IgD-negative memory B cell (primary cell): ENCODE measurements at regions not wholly inside any gene's neighbourhood (a gene's known extent, or its start where the extent isn't known, plus 50 kb on each side); places are given as distances from the start of the nearest gene placed in this dataset.
"Not testable (repeated sequence)": the region's sequence is repeated elsewhere in the genome, so short reads cannot be mapped to it uniquely, and the experiment has no call there.

ENCODE experiments used
- H3K27ac Mint-ChIP-seq, 3 donors: one replicate each; pipeline ENCODE4 v1.8.0; 2020 to 2022; ENCODE audit warnings: mild to moderate bottlenecking in 3 of 3, mixed read lengths in 3 of 3, moderate library complexity in 1 of 3
- H3K27me3 Mint-ChIP-seq: one replicate; pipeline ENCODE4 v1.8.0; 2021; ENCODE audit warnings: mixed read lengths
- H3K36me3 Mint-ChIP-seq: one replicate; pipeline ENCODE4 v1.8.0; 2020; ENCODE audit warnings: mild to moderate bottlenecking, mixed read lengths
- H3K4me1 Mint-ChIP-seq, 3 donors: one replicate each; pipeline ENCODE4 v1.8.0; 2020 to 2022; ENCODE audit warnings: mixed read lengths in 3 of 3, mild to moderate bottlenecking in 1 of 3
- H3K4me3 Mint-ChIP-seq, 4 donors: one replicate each; pipeline ENCODE4 v1.8.0; 2020 to 2022; ENCODE audit warnings: mild to moderate bottlenecking in 4 of 4, mixed read lengths in 4 of 4, moderate library complexity in 3 of 4
- H3K9me3 Mint-ChIP-seq, 3 donors: one replicate each; pipeline ENCODE4 v1.8.0; 2020 to 2021; ENCODE audit warnings: mixed read lengths in 3 of 3, mild to moderate bottlenecking in 1 of 3

DNA sequence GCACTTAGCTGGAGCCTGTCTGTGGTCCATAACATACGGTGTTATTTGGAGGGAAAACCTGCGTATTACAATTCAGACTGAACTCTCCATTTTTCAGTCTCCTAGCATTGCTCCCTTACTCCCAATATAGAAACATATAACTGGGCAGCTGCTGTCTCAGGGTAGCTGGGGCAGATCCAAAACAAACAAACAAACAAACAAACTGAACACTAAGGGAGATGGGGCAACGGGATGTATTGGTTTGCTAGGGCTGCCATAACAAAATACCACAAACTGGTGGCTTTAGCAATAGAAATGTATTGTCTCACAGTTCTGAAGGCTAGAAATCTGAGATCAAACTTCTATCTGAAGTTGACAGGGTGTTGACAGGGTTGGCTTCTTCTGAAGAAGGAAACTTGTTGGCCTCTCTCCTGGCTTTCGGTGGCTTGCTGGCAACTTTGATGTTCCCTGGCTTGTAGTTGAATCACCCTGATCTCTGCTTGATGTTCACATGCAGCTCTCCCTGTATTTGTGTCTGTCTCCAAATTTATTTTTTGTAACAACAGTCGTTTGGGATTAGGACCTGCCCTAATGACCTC lies 329.3 kb upstream of the ZNF804A start:
- Mint-ChIP-seq H3K36me3 (no peaks in the 10 kb centered on the region), H3K4me3 (no peak overlapping the region), H3K27ac (no peak overlapping the region), H3K27me3 (no peaks in the 10 kb centered on the region), H3K9me3 (peaks cover 0 to 5% (median 2%) of the 10 kb centered on the region in 3 donors), H3K4me1 (no peaks in the 10 kb centered on the region)

DNA sequence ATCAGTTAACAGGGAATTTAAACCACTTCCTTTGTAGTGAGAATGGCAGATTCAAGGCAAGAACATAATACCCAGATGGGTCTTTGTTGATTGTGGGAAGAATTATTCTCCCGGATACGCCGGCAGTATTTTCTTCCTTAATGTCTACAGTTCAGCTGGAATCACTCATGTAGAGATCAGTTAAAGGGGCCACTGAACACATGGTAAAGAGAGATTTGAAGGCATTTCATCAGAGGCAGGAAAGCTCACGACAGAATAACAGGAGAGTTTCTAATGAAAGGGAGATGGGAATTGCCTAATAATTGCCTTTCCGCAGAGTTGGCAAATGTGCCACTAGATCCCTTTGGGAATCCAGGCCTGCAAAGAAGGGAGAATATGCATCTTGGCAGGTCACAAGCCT lies 327.7 kb upstream of the ZNF804A start:
- Mint-ChIP-seq H3K9me3 (peaks cover 0 to 2% (median 0%) of the 10 kb centered on the region in 3 donors), H3K36me3 (peaks cover 1% of the 10 kb centered on the region), H3K27me3 (no peaks in the 10 kb centered on the region), H3K27ac (no peak overlapping the region), H3K4me1 (no peaks in the 10 kb centered on the region), H3K4me3 (no peak overlapping the region)

- no peaks in the 10 kb centered on the region for H3K27me3 Mint-ChIP-seq
- no peak overlapping the region for H3K27ac Mint-ChIP-seq
- H3K4me3 Mint-ChIP-seq: no peak overlapping the region
- peaks cover 0 to 2% (median 0%) of the 10 kb centered on the region in 3 donors for H3K9me3 Mint-ChIP-seq
- H3K36me3 Mint-ChIP-seq: peaks cover 1% of the 10 kb centered on the region
- H3K4me1 Mint-ChIP-seq: no peaks in the 10 kb centered on the region
Observed at GRCh38 chr2:184272056-184272455, 326.3 kb upstream of the ZNF804A start.

DNA sequence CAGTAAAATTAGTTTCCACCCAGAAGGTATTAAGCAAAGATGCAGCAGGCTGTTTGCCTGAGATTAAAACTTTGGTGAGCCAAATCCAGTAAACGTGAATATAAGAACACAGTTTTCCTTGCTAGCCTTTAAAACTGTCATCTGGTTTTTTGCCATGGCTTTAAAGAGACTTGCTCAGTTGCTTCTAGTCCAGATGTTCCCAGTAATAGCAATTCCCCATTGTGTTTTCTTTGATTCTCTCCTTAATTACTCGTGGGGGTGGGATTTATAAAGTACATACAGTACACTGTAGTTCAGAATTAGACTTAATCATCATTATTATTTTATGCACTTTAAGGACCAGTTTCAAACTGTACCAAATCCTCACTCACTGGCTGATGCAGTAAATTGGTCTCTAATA lies 303.5 kb upstream of the ZNF804A start:
- Mint-ChIP-seq H3K4me1 (peaks cover 0 to 5% (median 0%) of the 10 kb centered on the region in 3 donors), H3K4me3 (no peak overlapping the region), H3K27me3 (no peaks in the 10 kb centered on the region), H3K27ac (no peak overlapping the region), H3K36me3 (no peaks in the 10 kb centered on the region), H3K9me3 (peaks cover 0 to 1% (median 0%) of the 10 kb centered on the region in 3 donors)

GRCh38 chr2:184297085-184297484 lies 301.2 kb upstream of the ZNF804A start:
- Mint-ChIP-seq H3K4me3 (no peak overlapping the region), H3K27ac (no peak overlapping the region), H3K27me3 (no peaks in the 10 kb centered on the region), H3K9me3 (peaks cover 0 to 1% (median 0%) of the 10 kb centered on the region in 3 donors), H3K36me3 (no peaks in the 10 kb centered on the region), H3K4me1 (peaks cover 0 to 5% (median 0%) of the 10 kb centered on the region in 3 donors)

- H3K27me3 Mint-ChIP-seq: no peaks in the 10 kb centered on the region
- H3K4me3 Mint-ChIP-seq: no peak overlapping the region
- no peaks in the 10 kb centered on the region for H3K36me3 Mint-ChIP-seq
- no peaks in the 10 kb centered on the region for H3K4me1 Mint-ChIP-seq
- H3K27ac Mint-ChIP-seq: no peak overlapping the region
- peaks cover 0 to 1% (median 0%) of the 10 kb centered on the region in 3 donors for H3K9me3 Mint-ChIP-seq
Observed at GRCh38 chr2:184302506-184302905, 295.8 kb upstream of the ZNF804A start.

- Mint-ChIP-seq H3K27me3 (no peaks in the 10 kb centered on the region), H3K27ac (no peak overlapping the region), H3K36me3 (no peaks in the 10 kb centered on the region), H3K4me3 (no peak overlapping the region), H3K4me1 (no peaks in the 10 kb centered on the region), H3K9me3 (no peaks in the 10 kb centered on the region)
Observed at GRCh38 chr2:184304006-184304405, 294.3 kb upstream of the ZNF804A start.

DNA sequence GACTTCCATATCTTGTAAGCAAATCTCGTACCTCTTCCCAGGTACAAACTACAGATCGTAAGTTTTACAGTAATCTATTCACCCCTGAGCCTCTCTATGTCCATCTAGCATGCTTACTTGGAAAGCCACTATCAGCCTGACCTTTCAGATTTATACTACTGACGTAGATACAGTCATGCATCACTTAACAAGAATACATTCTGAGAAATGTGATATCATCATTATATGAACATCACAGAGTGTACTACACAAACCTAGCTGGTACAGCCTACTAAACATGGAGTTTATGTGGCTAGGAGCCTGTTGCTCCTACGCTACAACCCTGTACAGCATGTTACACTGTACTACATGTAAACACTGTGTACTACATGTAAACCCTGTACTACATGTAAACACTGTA lies 293.2 kb upstream of the ZNF804A start:
- Mint-ChIP-seq H3K27ac (no peak overlapping the region), H3K4me1 (no peaks in the 10 kb centered on the region), H3K27me3 (no peaks in the 10 kb centered on the region), H3K4me3 (no peak overlapping the region), H3K9me3 (no peaks in the 10 kb centered on the region), H3K36me3 (no peaks in the 10 kb centered on the region)

DNA sequence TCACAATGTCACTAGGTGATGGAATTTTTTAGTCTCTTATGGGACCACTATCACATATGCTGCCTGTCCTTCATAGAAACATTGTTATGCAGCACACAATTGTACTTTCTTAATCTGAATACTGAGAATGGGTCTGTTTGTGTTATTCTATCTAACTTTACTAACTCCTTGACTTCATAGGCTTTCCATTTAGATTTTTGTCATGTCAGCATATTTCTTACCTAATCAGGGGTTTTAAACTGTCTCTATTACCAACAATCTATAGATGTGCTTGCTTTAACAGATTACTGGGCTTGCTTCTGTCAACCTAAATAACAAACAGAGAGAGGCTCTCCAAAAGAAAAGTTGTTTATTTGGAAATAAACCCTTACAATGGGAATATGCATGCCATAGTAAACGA lies 289.6 kb upstream of the ZNF804A start:
- no peak overlapping the region for H3K4me3 Mint-ChIP-seq
- H3K4me1 Mint-ChIP-seq: no peaks in the 10 kb centered on the region
- no peak overlapping the region for H3K27ac Mint-ChIP-seq
- no peaks in the 10 kb centered on the region for H3K9me3 Mint-ChIP-seq
- no peaks in the 10 kb centered on the region for H3K27me3 Mint-ChIP-seq
- no peaks in the 10 kb centered on the region for H3K36me3 Mint-ChIP-seq

- no peaks in the 10 kb centered on the region for H3K36me3 Mint-ChIP-seq
- H3K27ac Mint-ChIP-seq: no peak overlapping the region
- no peak overlapping the region for H3K4me3 Mint-ChIP-seq
- H3K4me1 Mint-ChIP-seq: no peaks in the 10 kb centered on the region
- no peaks in the 10 kb centered on the region for H3K27me3 Mint-ChIP-seq
- H3K9me3 Mint-ChIP-seq: no peaks in the 10 kb centered on the region
Observed at GRCh38 chr2:184312970-184313369, 285.4 kb upstream of the ZNF804A start.

DNA sequence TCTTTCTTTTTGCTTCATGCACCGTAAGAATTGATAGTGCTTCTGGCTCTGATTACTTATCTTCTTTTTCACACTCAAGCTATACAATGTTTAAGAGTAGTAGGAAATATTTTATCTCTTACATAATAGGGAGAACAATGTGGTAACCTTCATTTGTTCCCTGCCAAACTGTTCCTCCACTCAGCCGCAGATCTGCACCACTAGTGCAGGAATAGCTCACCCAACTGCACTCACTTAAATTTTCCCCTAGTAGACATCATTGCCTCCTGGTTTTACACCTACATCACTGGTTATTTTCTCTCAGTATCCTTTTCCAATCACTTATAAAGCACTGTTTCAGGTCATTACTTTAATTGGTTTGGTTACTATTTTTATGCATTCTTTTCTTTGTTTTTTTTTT lies 283.5 kb upstream of the ZNF804A start:
- Mint-ChIP-seq H3K27ac (no peak overlapping the region), H3K27me3 (no peaks in the 10 kb centered on the region), H3K4me3 (no peak overlapping the region), H3K36me3 (no peaks in the 10 kb centered on the region), H3K9me3 (no peaks in the 10 kb centered on the region), H3K4me1 (no peaks in the 10 kb centered on the region)

GRCh38 chr2:184316921-184317320 lies 281.4 kb upstream of the ZNF804A start:
- Mint-ChIP-seq H3K27ac (no peak overlapping the region), H3K4me3 (no peak overlapping the region), H3K27me3 (no peaks in the 10 kb centered on the region), H3K4me1 (no peaks in the 10 kb centered on the region), H3K9me3 (peaks cover 0 to 2% (median 2%) of the 10 kb centered on the region in 3 donors), H3K36me3 (no peaks in the 10 kb centered on the region)

GRCh38 chr2:184322615-184323014 lies 275.7 kb upstream of the ZNF804A start:
- peaks cover 0 to 2% (median 2%) of the 10 kb centered on the region in 3 donors for H3K9me3 Mint-ChIP-seq
- no peak overlapping the region for H3K4me3 Mint-ChIP-seq
- no peaks in the 10 kb centered on the region for H3K36me3 Mint-ChIP-seq
- H3K27ac Mint-ChIP-seq: no peak overlapping the region
- H3K27me3 Mint-ChIP-seq: no peaks in the 10 kb centered on the region
- no peaks in the 10 kb centered on the region for H3K4me1 Mint-ChIP-seq

DNA sequence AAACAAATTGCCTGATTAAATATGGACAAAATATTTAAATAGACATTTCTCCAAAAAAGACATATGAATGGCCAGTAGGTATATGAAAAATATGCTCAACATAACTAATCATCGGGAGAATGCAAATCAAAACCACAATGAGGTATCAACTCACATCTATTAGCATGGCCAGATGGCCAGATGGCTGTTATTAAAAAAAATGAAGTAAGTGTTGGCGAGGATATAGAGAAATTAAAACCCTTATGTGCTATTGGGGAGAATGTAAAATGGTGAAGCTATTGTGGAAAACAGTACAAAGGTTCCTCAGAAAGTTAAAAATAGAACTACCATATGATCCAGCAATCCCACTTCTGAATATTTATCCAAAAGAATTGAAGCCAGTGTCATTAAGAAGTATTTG lies 272.3 kb upstream of the ZNF804A start:
- Mint-ChIP-seq H3K36me3 (no peaks in the 10 kb centered on the region), H3K27me3 (no peaks in the 10 kb centered on the region), H3K9me3 (peaks cover 0 to under 1% (median under 1%) of the 10 kb centered on the region in 3 donors), H3K27ac (peak overlapping the region in 1 of 3 donors; percentile 28), H3K4me3 (no peak overlapping the region), H3K4me1 (no peaks in the 10 kb centered on the region)

DNA sequence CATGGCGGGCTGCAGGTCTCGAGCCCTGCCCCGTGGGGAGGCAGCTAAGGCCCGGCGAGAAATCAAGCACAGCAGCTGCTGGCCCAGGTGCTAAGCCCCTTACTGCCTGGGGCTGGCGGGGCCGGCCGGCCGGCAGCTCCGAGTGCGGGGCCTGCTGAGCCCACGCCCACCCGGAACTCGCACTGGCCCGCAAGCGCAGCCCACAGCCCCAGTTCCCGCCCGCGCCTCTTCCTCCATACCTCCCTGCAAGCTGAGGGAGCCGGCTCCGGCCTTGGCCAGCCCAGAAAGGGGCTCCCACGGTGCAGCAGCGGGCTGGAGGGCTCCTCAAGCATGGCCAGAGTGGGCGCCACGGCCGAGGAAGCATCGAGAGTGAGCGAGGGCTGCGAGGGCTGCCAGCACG lies 270.5 kb upstream of the ZNF804A start:
- H3K27ac Mint-ChIP-seq, H3K9me3 Mint-ChIP-seq, H3K36me3 Mint-ChIP-seq, H3K27me3 Mint-ChIP-seq, H3K4me3 Mint-ChIP-seq, H3K4me1 Mint-ChIP-seq: not testable (repeated sequence)

GRCh38 chr2:184330561-184330960 lies 267.8 kb upstream of the ZNF804A start:
- not testable (repeated sequence) for H3K4me3 Mint-ChIP-seq, H3K9me3 Mint-ChIP-seq, H3K27ac Mint-ChIP-seq, H3K27me3 Mint-ChIP-seq, H3K36me3 Mint-ChIP-seq, H3K4me1 Mint-ChIP-seq

DNA sequence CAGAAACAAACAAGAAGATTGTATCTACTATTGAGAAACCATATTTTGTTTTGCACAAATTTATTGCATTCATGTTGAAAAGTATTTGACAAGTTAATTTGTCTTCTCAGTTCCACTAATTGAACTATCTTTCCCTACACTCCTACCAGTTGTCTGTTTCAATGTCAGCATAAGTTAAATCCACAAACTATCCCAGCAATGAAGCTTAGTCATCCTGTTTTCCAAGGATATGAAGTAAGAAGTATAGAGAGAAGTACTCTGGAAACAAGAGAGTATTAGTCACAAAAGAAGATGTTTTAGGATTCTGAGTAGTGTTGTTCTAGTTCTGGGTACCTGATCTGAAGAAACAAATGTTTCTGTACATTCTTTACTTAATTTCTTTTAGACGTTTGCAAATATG lies 261.6 kb upstream of the ZNF804A start:
- H3K27ac Mint-ChIP-seq: no peak overlapping the region
- no peaks in the 10 kb centered on the region for H3K4me1 Mint-ChIP-seq
- H3K27me3 Mint-ChIP-seq: no peaks in the 10 kb centered on the region
- peaks cover 2% of the 10 kb centered on the region for H3K36me3 Mint-ChIP-seq
- no peak overlapping the region for H3K4me3 Mint-ChIP-seq
- H3K9me3 Mint-ChIP-seq: peaks cover 0 to 2% (median 0%) of the 10 kb centered on the region in 3 donors
